ENCODE measurements at regions not wholly inside any gene's neighbourhood (a gene's known extent, or its start where the extent isn't known, plus 50 kb on each side); places are given as distances from the start of the nearest gene placed in this dataset.
"Not testable (repeated sequence)": the region's sequence is repeated elsewhere in the genome, so short reads cannot be mapped to it uniquely, and the experiment has no call there.

- DNase-seq: no peak
Measured at GRCh38 chr17:71423871-71424546, 696.8 kb upstream of the SOX9 start.

- DNase-seq: no peak
Measured at GRCh38 chr17:71427801-71428200, 693.0 kb upstream of the SOX9 start.

GRCh38 chr17:71428897-71429296 is 691.9 kb upstream of the SOX9 start:
- DNase-seq: no peak

- no peak for DNase-seq
Measured at GRCh38 chr17:71430281-71430680, 690.5 kb upstream of the SOX9 start.

GRCh38 chr17:71431146-71431545 is 689.7 kb upstream of the SOX9 start:
- DNase-seq: no peak

GRCh38 chr17:71432378-71433315 is 688.2 kb upstream of the SOX9 start:
- no peak for DNase-seq

- DNase-seq: no peak
Measured at GRCh38 chr17:71434716-71435115, 686.1 kb upstream of the SOX9 start.

GRCh38 chr17:71436479-71436878 is 684.3 kb upstream of the SOX9 start:
- DNase-seq: no peak

GRCh38 chr17:71437166-71437565 is 683.7 kb upstream of the SOX9 start:
- DNase-seq: no peak

- DNase-seq: no peak
Measured at GRCh38 chr17:71438631-71439146, 682.1 kb upstream of the SOX9 start.

GRCh38 chr17:71440513-71440912 is 680.3 kb upstream of the SOX9 start:
- DNase-seq: no peak

GRCh38 chr17:71441098-71441497 is 679.7 kb upstream of the SOX9 start:
- DNase-seq: no peak

GRCh38 chr17:71444078-71444477 is 676.7 kb upstream of the SOX9 start:
- DNase-seq: no peak

GRCh38 chr17:71446645-71447437 is 674.0 kb upstream of the SOX9 start:
- DNase-seq: no peak

GRCh38 chr17:71447644-71448043 is 673.2 kb upstream of the SOX9 start:
- DNase-seq: no peak

- not testable (repeated sequence) for DNase-seq
Measured at GRCh38 chr17:71450657-71451056, 670.2 kb upstream of the SOX9 start.

GRCh38 chr17:71453876-71454422 is 666.9 kb upstream of the SOX9 start:
- DNase-seq: no peak

- DNase-seq: no peak
Measured at GRCh38 chr17:71455219-71455618, 665.6 kb upstream of the SOX9 start.

- no peak for DNase-seq
Measured at GRCh38 chr17:71458322-71458721, 662.5 kb upstream of the SOX9 start.

- DNase-seq: no peak
Measured at GRCh38 chr17:71460943-71461342, 659.9 kb upstream of the SOX9 start.

GRCh38 chr17:71461498-71462169 is 659.2 kb upstream of the SOX9 start:
- DNase-seq: no peak

GRCh38 chr17:71464241-71464640 is 656.6 kb upstream of the SOX9 start:
- DNase-seq: no peak

Measured in CD4-positive, alpha-beta T cell treated with Interleukin-12 subunit alpha and Interleukin-12 subunit beta, for 1 hour (primary cell).